ENCODE measurements at regions not wholly inside any gene's neighbourhood (a gene's known extent, or its start where the extent isn't known, plus 50 kb on each side); places are given as distances from the start of the nearest gene placed in this dataset.

- CTCF ChIA-PET, result no interaction called here
- Histone ChIP-seq H2AFZ (ENCODE audit: low read depth, low read length, poor library complexity, severe bottlenecking) (no peak overlapping the region), H3K79me2 (ENCODE audit: insufficient read depth, low read length) (no peaks in the 10 kb centered on the region), H3K4me1 (ENCODE audit: control insufficient read depth in 1 of 2, insufficient read depth in 2 of 2, low read length in 2 of 2) (peaks cover 0 to 4% of the 10 kb centered on the region in 2 experiments; a peak in 1 of 4 replicates), H3K9me2 (ENCODE audit: insufficient read depth) (no peaks in the 10 kb centered on the region), H3K4me2 (ENCODE audit: low read length) (no peak overlapping the region), H3K27me3 (ENCODE audit: insufficient read depth, low read length) (no peaks in the 10 kb centered on the region), H4K20me1 (ENCODE audit: insufficient read depth) (no peaks in the 10 kb centered on the region), H3K27ac (ENCODE audit: low read depth, low read length) (no peak overlapping the region), H3K4me3 (replicated peaks in 1 of 2; ENCODE audit: low read depth in 1 of 2, low read length in 2 of 2) (no peak overlapping the region), H3K9me3 (ENCODE audit: control insufficient read depth in 1 of 2, insufficient read depth in 1 of 2, low read depth in 1 of 2, low read length in 2 of 2) (no peaks in the 10 kb centered on the region; a peak in 1 of 4 replicates), H3K36me3 (ENCODE audit: control insufficient read depth in 1 of 2, insufficient read depth in 2 of 2, low read length in 2 of 2) (no peaks in the 10 kb centered on the region), H3K9ac (ENCODE audit: low read length) (no peak overlapping the region)
- TF ChIP-seq, protein P1, sequence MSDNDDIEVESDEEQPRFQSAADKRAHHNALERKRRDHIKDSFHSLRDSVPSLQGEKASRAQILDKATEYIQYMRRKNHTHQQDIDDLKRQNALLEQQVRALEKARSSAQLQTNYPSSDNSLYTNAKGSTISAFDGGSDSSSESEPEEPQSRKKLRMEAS (IDR thresholded peaks at IDR 0.05), result no peak
- TF ChIP-seq SP1 (IDR thresholded peaks at IDR 0.05; ENCODE audit: low read depth) (no peak), EZH2 (IDR thresholded peaks at IDR 0.05) (no peak), EGR1 (IDR thresholded peaks at IDR 0.05; ENCODE audit: low read depth) (no peak), POLR2AphosphoS5 (IDR thresholded peaks at IDR 0.05; ENCODE audit: low read depth, low read length) (no peak), YY1 (IDR thresholded peaks at IDR 0.05; ENCODE audit: extremely low read depth, insufficient replicate concordance, low read depth, low read length) (no peak), ELF1 (IDR thresholded peaks at IDR 0.05; ENCODE audit: borderline replicate concordance, low read depth) (no peak), ZBTB33 (IDR thresholded peaks at IDR 0.05; ENCODE audit: extremely low read depth, insufficient replicate concordance, low read length) (no peak), SIN3A (IDR thresholded peaks at IDR 0.05; ENCODE audit: low read depth) (no peak), CBX3 (IDR thresholded peaks at IDR 0.05; ENCODE audit: low read depth) (no peak), ZFX (IDR thresholded peaks at IDR 0.05) (no peak), CEBPB (IDR thresholded peaks at IDR 0.05; ENCODE audit: low read depth) (no peak), FOSL1 (IDR thresholded peaks at IDR 0.05; ENCODE audit: low read depth) (no peak), TCF7L2 (IDR thresholded peaks at IDR 0.05; ENCODE audit: borderline replicate concordance, extremely low read depth, insufficient read depth, insufficient read length) (no peak), SRF (IDR thresholded peaks at IDR 0.05; ENCODE audit: low read depth) (no peak), ZNF274 (IDR thresholded peaks at IDR 0.05; ENCODE audit: low read depth, low read length) (no peak), JUND (IDR thresholded peaks at IDR 0.05) (no peak), CTCF (IDR thresholded peaks at IDR 0.05 in 2 of 3, conservative IDR thresholded peaks at IDR 0.05 in 1 of 3; ENCODE audit: borderline replicate concordance in 1 of 3, insufficient read depth in 1 of 3, low read depth in 2 of 3, low read length in 2 of 3) (no peak)
- TF ChIP-seq, protein P2, sequence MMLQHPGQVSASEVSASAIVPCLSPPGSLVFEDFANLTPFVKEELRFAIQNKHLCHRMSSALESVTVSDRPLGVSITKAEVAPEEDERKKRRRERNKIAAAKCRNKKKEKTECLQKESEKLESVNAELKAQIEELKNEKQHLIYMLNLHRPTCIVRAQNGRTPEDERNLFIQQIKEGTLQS (IDR thresholded peaks at IDR 0.05), result no peak
- DNase-seq (ENCODE audit: low read depth, low spot score), result no peak
- BruUV-seq (replicated peaks), result no TSS peak
- RAD21 ChIA-PET (ENCODE audit: low non-redundant PET in 1 of 2, low total read pairs in 2 of 2, uncharacterized antibody in 2 of 2, unreplicated experiment in 2 of 2), result no interaction called here
- ATAC-seq, result no peak
- intact Hi-C loops (cut with micrococcal nuclease), result no loop called here
- POLR2A ChIA-PET, result no interaction called here
Observed at GRCh38 chr3:193960487-193961274, 175.3 kb upstream of the HES1 start.
